HUES64 (cell line): ENCODE measurements at regions not wholly inside any gene's neighbourhood (a gene's known extent, or its start where the extent isn't known, plus 50 kb on each side); places are given as distances from the start of the nearest gene placed in this dataset.

Experiments
- H3K27ac ChIP-seq: 2 replicates; pipeline ENCODE4 v1.7.0; 2013; ENCODE audit warnings: low read depth, low read length, inconsistent platforms
- H3K27me3 ChIP-seq: 2 replicates; pipeline ENCODE4 v1.6.1; 2013; ENCODE audit warnings: mild to moderate bottlenecking, low read length; ENCODE audit not compliant: insufficient read depth
- H3K36me3 ChIP-seq: 2 replicates; pipeline ENCODE4 v1.6.1; 2013; ENCODE audit warnings: mild to moderate bottlenecking, low read length; ENCODE audit not compliant: insufficient read depth
- H3K4me1 ChIP-seq: 2 replicates; pipeline ENCODE4 v1.6.1; 2013; ENCODE audit warnings: mild to moderate bottlenecking, low read length, moderate library complexity; ENCODE audit not compliant: insufficient read depth
- H3K4me3 ChIP-seq: 2 replicates; pipeline ENCODE4 v1.5.1; 2013; ENCODE audit warnings: mild to moderate bottlenecking, low read length, moderate library complexity
- H3K9ac ChIP-seq: 2 replicates; pipeline ENCODE4 v1.6.1; 2013; ENCODE audit warnings: mild to moderate bottlenecking, low read depth, low read length
- H3K9me3 ChIP-seq: 2 replicates; pipeline ENCODE4 v1.6.1; 2013; ENCODE audit warnings: low read depth, low read length; ENCODE audit not compliant: insufficient read depth
- WGBS: fragments of 150-250, 120-280 bp; methylation state at CpG from one replicate; pipeline ENCODE4 v1.1.7; 2013; ENCODE audit warnings: missing lambda C conversion rate; 5-methylcytosine and 5-hydroxymethylcytosine counted together

DNA sequence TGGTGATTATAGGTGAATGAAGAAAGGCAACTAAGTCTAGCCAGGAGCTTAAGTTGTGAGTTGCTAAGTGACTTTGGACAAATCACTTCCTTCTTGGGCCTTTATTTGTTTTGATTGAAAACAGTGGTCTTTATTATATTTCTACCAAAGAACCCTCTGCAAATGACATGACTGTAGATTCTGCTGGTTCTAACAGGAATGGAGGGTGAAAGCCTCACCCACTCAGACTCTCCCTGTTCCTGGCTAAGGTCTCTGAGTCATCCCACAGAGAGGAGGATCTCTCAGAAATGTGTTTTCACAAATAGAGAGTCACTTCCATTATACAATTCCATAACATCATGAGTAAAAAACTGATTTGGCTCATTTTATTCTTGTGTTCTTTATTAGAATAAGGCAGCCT is 583.9 kb upstream of the LRRC4C start:
- no peaks in the 10 kb centered on the region for H3K36me3 ChIP-seq
- no peak overlapping the region for H3K9ac ChIP-seq
- no peaks in the 10 kb centered on the region for H3K9me3 ChIP-seq
- H3K4me1 ChIP-seq, result peaks cover 3% of the 10 kb centered on the region; the same call in 1 of the 2 replicates
- no peaks in the 10 kb centered on the region for H3K27me3 ChIP-seq
- H3K4me3 ChIP-seq, result no peak overlapping the region
- no peak overlapping the region for H3K27ac ChIP-seq

DNA sequence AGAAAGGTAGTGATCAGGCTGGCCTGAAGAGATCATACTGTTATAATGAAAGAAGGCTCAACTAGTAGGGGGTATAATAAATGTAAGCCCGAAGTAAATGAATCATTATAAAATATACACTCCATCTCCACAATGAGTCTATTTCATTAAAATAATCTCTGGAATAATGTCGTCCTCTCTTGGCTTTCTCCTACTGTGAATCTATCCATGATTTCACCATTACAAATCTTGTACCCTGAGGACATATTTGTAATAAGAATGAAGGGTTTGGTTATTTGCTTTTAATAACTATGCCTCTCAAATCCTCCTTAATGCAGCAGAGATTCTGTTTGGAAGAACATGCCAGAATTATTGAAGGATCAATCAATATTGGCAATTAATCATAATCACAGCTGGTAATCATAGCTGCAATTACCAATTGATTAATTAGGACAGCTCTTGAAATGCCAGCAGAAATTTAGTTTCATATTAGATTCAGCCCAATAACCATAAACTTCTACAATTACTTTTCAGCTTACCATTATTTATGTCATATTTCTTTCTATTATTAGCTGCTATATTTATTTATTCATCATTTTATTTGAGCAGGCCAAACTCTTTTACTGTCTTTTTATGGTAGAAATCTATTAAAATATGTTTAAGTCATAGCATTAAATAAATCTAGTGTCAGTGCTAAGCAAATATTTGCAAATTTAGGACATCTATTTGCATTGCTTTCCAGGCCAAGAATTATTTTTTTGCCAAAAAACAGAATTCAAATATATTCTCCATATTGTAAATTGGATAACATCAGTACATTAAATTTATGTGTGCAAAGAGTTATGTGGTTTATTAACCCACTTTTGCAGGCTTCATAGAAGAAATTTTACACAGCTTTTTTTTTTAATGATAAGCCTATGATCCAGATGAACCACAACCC is 588.4 kb upstream of the LRRC4C start:
- H3K4me1 ChIP-seq, result no peaks in the 10 kb centered on the region
- no peak overlapping the region for H3K27ac ChIP-seq
- 83% methylated on average over 1 of the region's 2 CpGs for WGBS
- H3K9ac ChIP-seq, result no peak overlapping the region
- H3K9me3 ChIP-seq, result no peaks in the 10 kb centered on the region
- no peaks in the 10 kb centered on the region for H3K36me3 ChIP-seq
- no peak overlapping the region for H3K4me3 ChIP-seq
- no peaks in the 10 kb centered on the region for H3K27me3 ChIP-seq

- Histone ChIP-seq H3K9me3 (no peaks in the 10 kb centered on the region), H3K36me3 (no peaks in the 10 kb centered on the region), H3K9ac (no peak overlapping the region), H3K27ac (no peak overlapping the region), H3K27me3 (no peaks in the 10 kb centered on the region), H3K4me1 (no peaks in the 10 kb centered on the region), H3K4me3 (no peak overlapping the region)
- WGBS, result no CpG with 5 or more reads among the region's 1 CpG
Observed at GRCh38 chr11:42049186-42049585, 589.7 kb upstream of the LRRC4C start.

DNA sequence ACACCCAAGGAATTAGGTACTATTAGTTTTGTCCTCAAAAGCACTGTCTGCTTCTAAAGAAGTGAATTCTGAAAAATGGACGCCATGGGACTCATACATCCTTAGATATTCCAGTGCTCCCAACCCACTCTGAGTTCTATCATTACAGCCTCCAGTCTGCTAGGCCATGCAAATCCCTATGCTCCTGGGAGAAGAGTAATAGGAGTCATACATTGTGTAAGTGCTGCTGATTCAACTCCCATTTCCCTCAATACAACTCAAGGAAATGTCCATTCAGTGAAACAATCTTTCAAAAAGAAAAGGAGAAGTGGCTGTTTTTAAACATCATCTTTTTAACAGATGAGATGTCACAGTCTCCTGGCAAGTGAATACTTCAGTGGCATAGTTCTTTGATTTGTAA is 590.2 kb upstream of the LRRC4C start:
- WGBS, result 95% methylated on average over 1 of the region's 1 CpG
- no peaks in the 10 kb centered on the region for H3K27me3 ChIP-seq
- H3K4me3 ChIP-seq, result no peak overlapping the region
- no peaks in the 10 kb centered on the region for H3K36me3 ChIP-seq
- H3K9me3 ChIP-seq, result no peaks in the 10 kb centered on the region
- no peak overlapping the region for H3K9ac ChIP-seq
- no peaks in the 10 kb centered on the region for H3K4me1 ChIP-seq
- H3K27ac ChIP-seq, result no peak overlapping the region

GRCh38 chr11:42054351-42054900 is 595.0 kb upstream of the LRRC4C start:
- Histone ChIP-seq H3K27ac (no peak overlapping the region), H3K4me3 (no peak overlapping the region), H3K9me3 (no peaks in the 10 kb centered on the region), H3K4me1 (no peaks in the 10 kb centered on the region), H3K27me3 (no peaks in the 10 kb centered on the region), H3K9ac (no peak overlapping the region), H3K36me3 (no peaks in the 10 kb centered on the region)
- WGBS, result 97% methylated on average over 3 of the region's 3 CpGs

- H3K9me3 ChIP-seq, result no peaks in the 10 kb centered on the region
- H3K36me3 ChIP-seq, result no peaks in the 10 kb centered on the region
- H3K27ac ChIP-seq, result no peak overlapping the region
- H3K9ac ChIP-seq, result no peak overlapping the region
- WGBS, result 92% methylated on average over 1 of the region's 1 CpG
- no peaks in the 10 kb centered on the region for H3K4me1 ChIP-seq
- no peak overlapping the region for H3K4me3 ChIP-seq
- no peaks in the 10 kb centered on the region for H3K27me3 ChIP-seq
Observed at GRCh38 chr11:42055606-42056005, 596.2 kb upstream of the LRRC4C start.

DNA sequence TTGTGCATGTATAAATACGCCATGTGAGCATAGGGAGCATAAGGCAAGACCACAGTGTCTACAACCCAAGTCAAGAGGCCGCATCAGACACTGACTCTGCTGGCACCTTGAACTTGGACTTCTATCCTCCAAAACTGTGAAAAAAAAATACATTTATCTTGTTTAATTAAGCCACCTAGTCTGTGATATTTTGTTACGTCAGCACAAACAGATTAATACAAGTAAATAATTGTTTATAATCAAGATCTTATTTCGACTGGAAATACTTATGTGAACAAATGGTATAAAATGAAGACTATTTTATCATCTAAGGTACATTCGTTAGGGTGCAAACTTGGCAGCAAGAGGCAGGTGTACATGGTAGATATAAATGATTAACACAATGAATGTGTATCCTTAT is 599.3 kb upstream of the LRRC4C start:
- no peaks in the 10 kb centered on the region for H3K27me3 ChIP-seq
- H3K27ac ChIP-seq, result no peak overlapping the region
- H3K9me3 ChIP-seq, result no peaks in the 10 kb centered on the region
- WGBS, result 90% methylated on average over 3 of the region's 5 CpGs
- H3K4me3 ChIP-seq, result no peak overlapping the region
- no peaks in the 10 kb centered on the region for H3K36me3 ChIP-seq
- H3K9ac ChIP-seq, result no peak overlapping the region
- H3K4me1 ChIP-seq, result no peaks in the 10 kb centered on the region

GRCh38 chr11:42065199-42065598 is 605.7 kb upstream of the LRRC4C start:
- Histone ChIP-seq H3K36me3 (no peaks in the 10 kb centered on the region), H3K4me1 (no peaks in the 10 kb centered on the region), H3K9ac (no peak overlapping the region), H3K4me3 (no peak overlapping the region), H3K27ac (no peak overlapping the region), H3K27me3 (no peaks in the 10 kb centered on the region), H3K9me3 (peaks cover 6% of the 10 kb centered on the region; the same call in 1 of the 2 replicates)

DNA sequence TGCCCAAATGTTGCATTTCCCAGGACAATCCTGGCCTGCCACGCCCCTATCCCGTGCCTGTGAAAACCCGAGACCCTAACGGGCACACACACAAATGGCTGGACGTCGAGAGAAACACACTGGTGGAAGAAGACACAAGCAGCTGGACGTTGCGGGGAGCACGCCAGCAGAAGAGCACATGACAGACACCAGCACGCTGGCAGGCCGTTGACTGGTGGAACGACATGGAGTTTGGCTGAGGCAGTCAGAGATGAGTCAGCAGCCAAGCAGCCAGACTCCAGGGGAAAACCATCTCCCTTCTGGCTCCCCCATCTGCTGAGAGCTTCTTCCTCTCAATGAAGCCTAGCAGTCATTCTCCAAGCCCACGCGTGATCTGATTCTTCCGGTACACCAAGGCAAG is 606.7 kb upstream of the LRRC4C start:
- Histone ChIP-seq H3K27me3 (no peaks in the 10 kb centered on the region), H3K9me3 (peaks cover 6% of the 10 kb centered on the region; the same call in 1 of the 2 replicates), H3K27ac (no peak overlapping the region), H3K4me1 (no peaks in the 10 kb centered on the region), H3K9ac (no peak overlapping the region), H3K4me3 (no peak overlapping the region), H3K36me3 (no peaks in the 10 kb centered on the region)
- 89% methylated on average over 15 of the region's 15 CpGs for WGBS

DNA sequence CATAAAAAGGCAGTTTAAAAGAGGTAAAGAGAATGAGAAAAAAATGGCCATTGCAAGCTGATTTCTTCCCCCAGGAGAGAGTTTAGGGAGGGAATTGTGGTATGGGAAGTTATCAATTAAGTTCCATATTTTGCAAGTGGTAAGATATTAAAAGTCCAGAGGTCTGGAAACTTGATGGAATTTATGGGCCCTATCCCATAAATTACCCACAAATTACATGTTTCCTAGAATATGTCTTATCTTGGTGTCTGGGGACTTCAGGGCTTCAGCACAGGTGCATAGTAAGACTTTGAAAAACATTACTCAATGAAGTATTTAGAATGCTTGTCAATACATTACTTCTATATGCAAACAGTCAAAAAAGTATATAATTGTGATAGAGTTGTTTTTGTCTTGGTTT is 614.9 kb upstream of the LRRC4C start:
- no peak overlapping the region for H3K9ac ChIP-seq
- no peak overlapping the region for H3K27ac ChIP-seq
- no peaks in the 10 kb centered on the region for H3K9me3 ChIP-seq
- no peaks in the 10 kb centered on the region for H3K27me3 ChIP-seq
- H3K4me1 ChIP-seq, result no peaks in the 10 kb centered on the region
- no peak overlapping the region for H3K4me3 ChIP-seq
- no peaks in the 10 kb centered on the region for H3K36me3 ChIP-seq

DNA sequence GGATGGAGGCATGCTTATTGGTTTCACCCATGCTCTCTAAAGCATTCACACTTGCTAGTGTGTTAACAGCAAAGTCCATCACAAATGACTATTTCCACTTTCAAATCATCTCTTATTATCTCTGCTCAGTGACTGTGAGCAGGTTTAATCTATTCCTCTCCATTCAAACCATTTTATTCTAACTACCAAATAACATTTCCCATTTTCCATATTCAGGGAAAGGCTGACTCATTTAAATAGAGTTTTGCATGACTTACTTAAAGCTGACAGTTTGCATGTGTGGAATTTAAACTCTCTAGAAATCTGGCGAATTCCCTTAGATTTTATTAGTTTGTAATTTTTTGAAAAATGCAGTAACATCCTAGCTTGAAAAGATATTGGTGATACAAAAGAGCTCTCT is 615.7 kb upstream of the LRRC4C start:
- WGBS, result 92% methylated on average over 1 of the region's 1 CpG
- Histone ChIP-seq H3K9me3 (no peaks in the 10 kb centered on the region), H3K36me3 (no peaks in the 10 kb centered on the region)

More for the DNA sequence above, 615.7 kb upstream of the LRRC4C start:
- Histone ChIP-seq H3K27me3 (no peaks in the 10 kb centered on the region), H3K4me3 (no peak overlapping the region), H3K4me1 (no peaks in the 10 kb centered on the region), H3K9ac (no peak overlapping the region), H3K27ac (no peak overlapping the region)
